ENCODE measurements at regions not wholly inside any gene's neighbourhood (a gene's known extent, or its start where the extent isn't known, plus 50 kb on each side); places are given as distances from the start of the nearest gene placed in this dataset.

DNA sequence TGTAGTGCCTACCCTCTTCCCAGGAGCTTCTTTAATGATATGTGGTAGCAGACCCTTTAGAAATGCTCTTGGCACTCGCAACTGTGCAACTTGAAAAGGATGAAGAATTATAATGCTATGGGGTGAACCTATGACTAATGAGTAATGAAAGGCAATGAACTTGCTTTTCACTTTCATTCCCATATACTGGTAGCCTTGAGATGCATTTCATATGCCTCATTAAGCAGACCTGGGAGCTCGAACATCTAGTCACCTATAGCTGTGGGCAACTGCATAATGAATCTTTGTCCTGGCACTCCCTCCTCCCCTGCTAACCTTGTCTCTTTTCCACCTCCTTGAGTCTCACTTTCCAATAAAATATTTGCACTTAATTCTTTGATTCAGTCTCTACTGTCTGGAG, 605.9 kb upstream of the DAB2 start:
- H3K4me3 ChIP-seq (ENCODE audit: low read depth, low read length), result no peak overlapping the region
- DNase-seq (ENCODE audit: low read depth), result peak; percentile 22

DNA sequence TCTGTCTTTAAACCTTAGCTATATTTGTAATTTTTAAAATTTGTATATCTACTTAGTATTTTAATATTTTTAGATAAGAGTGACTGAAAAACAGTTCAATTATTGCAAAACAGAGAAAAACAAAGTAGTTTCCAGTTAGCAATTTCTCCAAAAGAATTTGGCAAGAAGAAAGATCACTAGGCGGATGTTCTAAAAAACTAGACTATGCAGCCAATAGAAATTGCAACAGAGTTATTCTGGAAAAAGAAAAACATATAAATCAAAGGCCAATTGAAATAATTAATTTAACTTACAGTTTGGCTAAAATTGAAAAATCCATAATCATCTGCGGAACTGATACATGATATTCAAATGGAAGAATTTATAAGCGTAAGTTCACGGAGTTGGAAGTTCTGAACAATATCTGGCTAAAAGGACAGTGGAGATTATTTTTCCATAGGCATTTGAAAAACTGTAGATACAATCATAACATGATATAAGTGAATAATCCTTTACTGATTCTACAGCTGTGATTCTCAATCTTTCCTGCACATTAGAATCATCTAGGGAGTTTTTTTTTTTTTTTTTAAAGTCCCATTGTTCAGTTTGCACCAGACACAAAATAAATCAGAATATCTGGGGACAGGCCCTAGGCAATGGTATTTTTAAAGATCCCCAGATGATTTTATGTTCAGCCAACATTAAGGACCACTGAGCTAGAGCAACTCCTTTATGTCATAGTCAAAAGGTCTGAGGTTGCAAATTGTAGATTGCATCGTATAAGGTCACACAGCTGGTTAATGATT, 605.1 kb upstream of the DAB2 start:
- H3K4me3 ChIP-seq (ENCODE audit: low read depth, low read length), result no peak overlapping the region
- DNase-seq (ENCODE audit: low read depth), result no peak

DNA sequence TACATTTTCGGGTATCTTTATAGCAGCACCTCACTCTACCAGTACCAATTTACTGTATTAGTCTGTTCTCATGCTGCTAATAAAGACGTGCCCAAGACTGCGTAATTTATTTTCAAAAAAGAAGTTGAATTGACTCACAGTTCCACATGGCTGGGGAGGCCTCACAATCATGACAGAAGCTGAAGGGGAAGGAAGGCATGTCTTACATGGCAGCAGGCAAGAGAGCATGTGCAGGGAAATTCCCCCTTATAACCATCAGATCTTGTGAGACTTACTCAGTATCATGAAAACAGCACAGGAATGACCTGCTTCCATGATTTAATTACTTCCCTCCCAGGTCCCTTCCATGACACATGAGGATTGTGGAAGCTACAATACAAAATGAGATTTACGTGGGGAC, 602.6 kb upstream of the DAB2 start:
- H3K4me3 ChIP-seq (ENCODE audit: low read depth, low read length), result no peak overlapping the region
- no peak for DNase-seq (ENCODE audit: low read depth)

DNA sequence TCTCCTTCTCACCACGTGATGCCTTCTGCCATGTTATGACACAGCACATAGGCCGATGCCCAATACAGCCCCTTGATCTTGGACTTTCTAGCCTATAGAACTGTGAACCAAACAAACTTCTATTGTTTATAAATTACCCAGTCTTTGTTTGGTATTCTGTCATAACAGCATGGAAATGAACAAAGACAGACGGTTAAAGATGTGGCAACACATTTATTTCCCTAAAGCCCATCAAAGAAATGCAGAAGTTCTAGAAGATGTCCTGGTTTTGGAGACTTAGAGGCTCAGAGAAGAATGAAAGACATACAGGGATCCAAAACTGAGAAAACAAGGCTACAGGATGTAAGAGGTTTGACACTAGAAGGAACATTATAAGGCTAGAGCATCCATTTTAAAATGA, 600.8 kb upstream of the DAB2 start:
- H3K4me3 ChIP-seq (ENCODE audit: low read depth, low read length), result no peak overlapping the region
- no peak for DNase-seq (ENCODE audit: low read depth)

DNA sequence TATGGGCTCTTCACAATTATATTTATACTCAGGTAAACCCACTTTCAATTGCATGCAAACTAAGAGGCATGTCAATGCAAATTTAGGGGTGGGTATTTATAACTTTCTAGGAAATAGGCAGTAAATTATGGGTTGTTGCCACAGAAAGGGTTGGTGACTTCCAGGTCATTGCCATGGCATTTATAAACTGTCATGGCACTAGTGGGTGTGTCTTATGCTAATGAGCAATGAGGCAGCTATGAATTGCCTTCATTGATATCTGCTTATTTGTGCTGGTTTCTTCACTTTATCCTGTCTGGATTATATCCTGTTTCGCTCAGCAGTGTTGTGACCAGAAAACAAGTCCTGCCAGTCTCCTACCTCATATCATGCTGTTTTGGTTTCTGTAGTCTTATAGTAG, 597.3 kb upstream of the DAB2 start:
- H3K4me3 ChIP-seq (ENCODE audit: low read depth, low read length), result no peak overlapping the region
- no peak for DNase-seq (ENCODE audit: low read depth)

DNA sequence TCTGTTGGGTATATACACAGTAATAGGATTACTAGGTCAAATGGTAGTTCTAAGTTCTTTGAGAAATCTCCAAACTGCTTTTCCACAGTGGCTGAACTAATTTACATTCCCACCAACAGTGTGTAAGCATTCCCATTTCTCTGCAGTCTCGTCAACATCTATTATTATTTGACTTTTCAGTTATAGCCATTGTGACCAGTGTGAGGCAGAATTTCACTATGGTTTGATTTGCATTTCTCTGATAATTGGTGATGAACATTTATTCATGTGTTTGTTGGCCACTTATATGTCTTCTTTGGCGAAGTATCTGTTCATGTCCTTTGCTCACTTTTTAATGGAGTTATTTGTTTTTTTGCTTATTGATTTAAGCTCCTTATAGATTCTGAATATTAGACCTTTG, 596.2 kb upstream of the DAB2 start:
- no peak for DNase-seq (ENCODE audit: low read depth)
- H3K4me3 ChIP-seq (ENCODE audit: low read depth, low read length), result no peak overlapping the region

DNA sequence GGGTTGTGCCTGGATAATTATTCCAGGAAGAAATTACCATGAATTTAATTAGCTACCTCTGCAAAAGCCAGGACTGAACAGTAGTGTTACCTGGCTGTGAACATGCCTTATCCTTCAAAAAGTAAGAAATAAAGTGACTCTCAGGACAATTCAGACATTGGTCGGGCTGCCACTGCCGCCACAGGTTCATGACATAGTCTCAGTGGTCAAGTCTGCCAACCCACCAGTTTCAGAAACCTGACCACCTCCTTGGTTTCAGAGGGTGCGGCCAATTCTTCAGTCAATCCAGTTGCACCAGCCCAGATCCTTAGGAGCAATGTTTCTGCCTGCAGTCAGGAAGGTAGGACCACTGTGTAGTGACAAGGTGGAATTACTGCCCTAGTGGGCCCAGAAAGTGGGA, 593.1 kb upstream of the DAB2 start:
- DNase-seq (ENCODE audit: low read depth), result no peak
- no peak overlapping the region for H3K4me3 ChIP-seq (ENCODE audit: low read depth, low read length)

DNA sequence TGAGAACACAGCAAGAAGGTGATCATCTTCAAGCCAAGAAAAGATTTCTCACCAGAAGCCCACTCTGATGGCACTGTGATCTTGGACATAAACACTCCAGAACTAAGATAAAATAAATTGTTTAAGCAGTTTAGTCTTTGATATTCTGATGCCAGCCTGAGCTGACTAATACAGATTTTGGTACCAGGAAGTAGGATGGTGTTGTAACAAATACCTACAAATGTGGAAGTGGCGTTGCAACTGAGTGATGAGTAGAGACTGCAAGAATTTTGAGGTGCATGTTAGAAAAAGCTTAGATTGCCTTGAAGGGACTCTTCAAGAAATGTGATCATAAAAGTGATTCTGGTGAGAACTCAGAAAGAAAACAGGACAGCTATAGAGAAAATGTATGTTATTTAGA, 592.4 kb upstream of the DAB2 start:
- no peak overlapping the region for H3K4me3 ChIP-seq (ENCODE audit: low read depth, low read length)
- DNase-seq (ENCODE audit: low read depth), result no peak

DNA sequence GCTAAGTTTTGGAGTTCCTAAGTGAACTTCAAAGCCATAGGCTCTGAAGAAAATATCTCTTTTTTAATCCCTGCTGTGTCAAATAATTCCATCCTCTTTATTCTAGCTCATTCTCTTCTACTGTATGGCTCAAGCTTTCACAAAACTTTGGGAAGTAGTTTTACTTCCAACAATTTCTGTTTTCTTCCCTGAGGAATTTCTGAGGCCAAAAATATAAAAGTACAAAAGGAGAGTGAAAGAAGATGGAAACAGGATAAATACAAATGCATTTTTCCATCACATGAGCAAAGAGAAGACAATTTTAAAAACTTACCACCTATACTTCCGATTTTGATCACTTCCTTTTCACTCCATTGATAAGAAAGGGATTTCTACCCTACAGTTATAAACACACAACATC, 585.7 kb upstream of the DAB2 start:
- no peak for DNase-seq (ENCODE audit: low read depth)
- H3K4me3 ChIP-seq (ENCODE audit: low read depth, low read length), result no peak overlapping the region

DNA sequence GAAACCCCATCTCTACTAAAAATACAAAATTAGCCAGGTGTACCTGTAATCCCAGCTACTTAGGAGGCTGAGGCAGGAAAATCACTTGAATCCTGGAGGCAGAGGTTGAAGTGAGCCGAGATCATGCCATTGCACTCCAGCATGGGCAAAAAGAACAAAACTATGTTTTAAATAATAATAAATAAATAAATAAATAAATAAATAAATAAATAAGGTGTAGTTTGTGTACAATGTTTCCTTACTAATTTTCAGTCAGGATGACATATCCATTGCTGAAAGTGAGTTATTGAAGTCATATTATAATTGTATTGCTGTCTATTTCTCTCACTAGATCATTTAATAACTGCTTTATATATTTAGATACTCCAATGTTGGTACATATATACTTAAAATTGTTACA, 581.5 kb upstream of the DAB2 start:
- no peak overlapping the region for H3K4me3 ChIP-seq (ENCODE audit: low read depth, low read length)
- DNase-seq (ENCODE audit: low read depth), result no peak

DNA sequence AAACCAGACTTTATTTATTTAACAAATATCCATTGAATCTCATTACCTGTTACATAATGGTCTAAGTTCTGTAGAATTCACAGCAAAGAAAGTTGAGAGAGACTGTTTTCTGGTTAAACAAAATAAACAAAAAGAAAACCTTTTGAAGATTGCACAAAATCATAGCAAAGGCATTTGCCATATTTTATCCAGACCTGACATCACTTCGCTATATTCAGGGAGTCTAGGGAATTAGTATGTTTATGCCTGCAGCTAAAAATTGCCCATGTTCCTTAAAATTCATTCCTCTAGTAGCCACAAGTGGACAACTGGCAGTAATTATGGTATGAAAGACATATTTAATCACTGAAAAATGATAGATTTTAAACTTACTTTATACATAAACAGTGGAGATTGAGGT, 577.0 kb upstream of the DAB2 start:
- DNase-seq (ENCODE audit: low read depth), result no peak
- no peak overlapping the region for H3K4me3 ChIP-seq (ENCODE audit: low read depth, low read length)

DNA sequence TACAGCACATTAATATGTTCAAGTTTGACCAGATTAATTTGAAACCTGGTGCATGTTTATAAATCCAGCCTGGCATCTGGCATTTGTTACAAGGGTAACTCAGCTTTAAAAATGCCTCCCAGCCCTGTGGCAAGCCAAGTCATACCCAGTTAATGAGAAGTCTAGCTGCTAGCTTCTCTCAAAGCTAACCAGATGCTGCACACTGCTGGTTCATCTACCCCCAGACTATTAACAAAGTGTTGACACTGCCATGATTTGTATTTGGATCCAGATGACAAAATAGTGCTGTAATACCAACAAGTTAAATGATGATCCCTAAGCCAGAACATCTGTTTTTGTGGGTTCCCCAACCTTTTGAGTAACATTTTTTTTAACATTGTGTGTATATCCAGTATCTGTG, 573.7 kb upstream of the DAB2 start:
- DNase-seq (ENCODE audit: low read depth), result peak; percentile 53
- no peak overlapping the region for H3K4me3 ChIP-seq (ENCODE audit: low read depth, low read length)

DNA sequence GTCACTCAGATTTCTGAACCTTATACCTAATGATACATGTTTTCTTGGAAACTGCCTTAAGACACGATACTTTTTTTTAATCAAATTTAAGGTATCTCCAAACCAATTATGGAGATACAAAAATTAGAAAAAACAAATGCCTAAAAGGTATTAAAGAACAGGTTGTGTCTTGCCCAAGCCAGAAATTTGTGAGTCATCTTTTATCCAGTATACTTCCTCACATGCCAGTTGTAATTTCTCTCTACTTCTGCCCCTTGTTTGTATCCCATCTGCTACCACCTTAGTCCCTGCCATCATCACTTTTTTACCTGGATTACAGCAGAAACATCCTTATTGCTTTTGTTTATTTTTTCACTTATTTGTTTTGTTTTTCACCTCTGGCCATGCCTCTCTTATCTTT, 571.2 kb upstream of the DAB2 start:
- DNase-seq (ENCODE audit: low read depth), result no peak

DNA sequence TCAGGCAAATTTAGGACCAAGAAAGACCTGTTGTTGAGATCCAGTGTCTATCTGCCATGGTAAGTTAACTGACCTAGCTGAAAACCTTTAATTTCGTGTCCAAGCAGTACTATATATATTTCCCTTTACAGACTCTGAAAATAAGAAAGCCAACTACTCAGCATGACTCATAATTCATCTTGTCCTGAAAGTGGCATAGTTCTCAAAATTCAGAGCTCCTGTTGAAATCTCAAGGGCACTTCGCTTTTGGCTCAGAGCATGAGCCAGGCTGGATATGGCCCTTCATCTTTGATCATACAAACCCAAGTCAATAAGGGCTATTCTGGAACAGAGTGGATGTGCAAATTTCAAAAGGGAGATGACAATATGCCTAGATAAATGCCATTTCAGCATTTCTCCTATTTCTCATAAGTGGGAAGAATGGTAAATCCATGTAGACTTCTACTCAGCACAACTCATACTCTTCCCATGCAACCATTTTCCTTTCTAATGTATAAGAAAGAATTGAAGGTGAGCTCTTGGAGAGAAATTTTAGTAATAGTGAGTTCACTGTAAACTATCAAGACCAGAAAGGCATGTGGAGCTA, 567.9 kb upstream of the DAB2 start:
- peak; percentile 14 for DNase-seq (ENCODE audit: low read depth)
- no peak overlapping the region for H3K4me3 ChIP-seq (ENCODE audit: low read depth, low read length)

More for the DNA sequence above, 571.2 kb upstream of the DAB2 start:
- H3K4me3 ChIP-seq (ENCODE audit: low read depth, low read length), result no peak overlapping the region

DNA sequence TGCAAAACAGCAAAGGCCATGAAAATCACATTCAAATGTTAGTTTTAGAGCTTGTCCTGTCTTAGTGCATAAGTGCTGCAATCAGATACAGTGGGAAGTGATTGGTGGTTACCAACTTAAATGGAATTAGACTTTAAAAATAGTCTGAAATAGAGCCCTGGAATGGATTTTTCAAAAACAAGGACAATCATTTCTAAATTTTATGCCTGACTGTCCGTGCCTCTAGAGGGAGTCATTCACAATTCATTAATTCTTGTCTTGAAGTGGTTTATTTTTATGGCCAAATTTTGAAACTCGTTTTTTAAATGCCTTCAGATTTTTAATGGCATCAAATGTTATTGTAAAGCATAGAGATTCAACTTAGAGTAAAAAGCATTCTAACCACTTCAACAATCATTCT, 561.8 kb upstream of the DAB2 start:
- no peak for DNase-seq (ENCODE audit: low read depth)
- no peak overlapping the region for H3K4me3 ChIP-seq (ENCODE audit: low read depth, low read length)

DNA sequence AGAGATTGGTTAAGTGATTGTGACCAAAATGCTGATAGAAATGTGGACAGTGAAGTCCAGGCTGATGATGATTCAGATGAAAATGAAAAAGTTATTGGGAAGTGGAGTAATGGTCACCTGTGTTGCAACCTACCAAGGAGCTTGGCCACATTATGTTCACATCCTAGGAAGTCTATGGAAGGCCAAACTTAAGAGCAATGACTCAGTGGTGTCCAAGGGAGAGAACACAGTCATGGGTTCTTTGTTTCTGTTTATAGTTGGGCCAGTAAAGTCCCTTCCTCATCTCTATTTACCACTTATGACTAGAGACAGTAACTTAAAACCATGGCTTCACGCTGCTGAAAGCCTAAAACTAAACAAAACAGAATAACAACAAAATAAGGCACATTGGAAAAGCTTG, 555.3 kb upstream of the DAB2 start:
- peak; percentile 6 for DNase-seq (ENCODE audit: low read depth)
- H3K4me3 ChIP-seq (ENCODE audit: low read depth, low read length), result no peak overlapping the region

DNA sequence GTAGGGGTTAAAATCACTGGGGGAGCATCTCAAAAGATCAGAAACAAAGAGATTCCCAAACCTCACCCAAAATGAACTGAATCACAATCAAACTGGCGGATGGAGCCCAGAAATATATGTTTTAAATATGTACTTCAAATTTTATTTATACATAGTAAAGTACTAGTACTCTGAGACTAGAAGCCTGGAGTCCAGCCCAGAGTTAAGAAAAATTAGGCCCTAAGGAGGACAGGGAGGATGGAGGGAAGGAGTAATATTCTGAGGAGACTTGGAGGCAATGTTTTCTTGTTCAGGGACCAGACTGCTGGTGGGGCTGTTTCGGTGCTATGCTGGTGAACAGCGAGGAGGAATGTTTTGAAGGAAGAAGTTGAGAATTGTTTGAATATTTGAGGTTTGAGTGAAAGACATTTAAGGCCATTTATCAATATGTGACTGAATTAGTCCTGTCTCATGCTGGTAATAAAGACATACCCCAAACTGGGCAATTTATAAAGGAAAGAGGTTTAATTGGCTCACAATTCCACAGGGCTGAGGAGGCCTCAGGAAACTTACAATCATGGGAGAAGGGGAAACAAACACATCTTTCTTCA, 552.4 kb upstream of the DAB2 start:
- H3K4me3 ChIP-seq (ENCODE audit: low read depth, low read length), result no peak overlapping the region
- DNase-seq (ENCODE audit: low read depth), result no peak

DNA sequence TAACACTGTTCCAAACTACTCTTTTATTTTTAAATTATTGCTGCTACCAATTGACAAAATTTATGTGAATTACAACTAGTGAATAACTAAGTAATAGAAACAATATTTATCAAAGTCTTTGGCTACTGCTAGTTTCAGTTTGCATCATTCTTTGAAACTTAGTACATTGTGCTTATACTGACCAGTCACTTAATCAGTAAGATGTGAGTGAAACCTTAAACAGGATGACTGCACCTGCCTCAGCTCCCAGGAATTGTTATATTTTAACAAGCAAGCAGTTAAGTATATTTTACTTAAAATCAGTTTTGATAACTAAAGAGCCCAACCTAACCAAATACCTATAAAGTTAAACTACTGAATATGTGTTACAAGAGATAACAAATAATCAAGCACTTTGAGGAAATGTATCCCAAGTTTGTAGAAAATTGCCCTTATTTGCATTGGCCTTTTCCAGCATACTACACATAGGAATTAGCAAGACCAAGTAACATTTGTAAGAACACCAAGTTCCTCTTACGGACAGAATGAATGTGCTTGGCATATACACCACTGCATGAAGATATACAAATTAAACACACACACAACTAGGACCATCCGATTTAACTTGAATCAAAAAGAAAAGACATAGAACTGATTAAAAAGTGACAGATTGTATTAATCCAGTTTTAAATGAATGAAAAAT, 545.5 kb upstream of the DAB2 start:
- no peak for DNase-seq (ENCODE audit: low read depth)
- H3K4me3 ChIP-seq (ENCODE audit: low read depth, low read length), result no peak overlapping the region

DNA sequence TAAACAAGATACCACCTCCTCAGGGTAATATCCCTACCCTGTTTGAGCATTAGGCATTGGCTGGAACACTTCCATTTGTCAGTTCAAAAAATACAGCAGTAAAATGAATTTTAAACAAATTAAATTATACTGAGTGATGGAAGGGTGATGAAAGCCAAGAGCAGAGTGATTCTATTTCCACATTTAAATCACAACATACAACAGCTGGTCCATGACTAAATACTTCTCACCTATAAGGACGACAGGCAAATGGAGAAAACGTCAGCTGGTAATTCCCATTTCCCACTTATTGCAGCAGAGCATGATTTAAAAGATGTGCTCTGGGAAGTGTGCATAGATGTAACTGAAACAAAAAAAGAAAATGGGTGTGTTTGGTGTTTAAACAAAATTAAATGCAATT, 543.6 kb upstream of the DAB2 start:
- DNase-seq (ENCODE audit: low read depth), result no peak
- H3K4me3 ChIP-seq (ENCODE audit: low read depth, low read length), result no peak overlapping the region

DNA sequence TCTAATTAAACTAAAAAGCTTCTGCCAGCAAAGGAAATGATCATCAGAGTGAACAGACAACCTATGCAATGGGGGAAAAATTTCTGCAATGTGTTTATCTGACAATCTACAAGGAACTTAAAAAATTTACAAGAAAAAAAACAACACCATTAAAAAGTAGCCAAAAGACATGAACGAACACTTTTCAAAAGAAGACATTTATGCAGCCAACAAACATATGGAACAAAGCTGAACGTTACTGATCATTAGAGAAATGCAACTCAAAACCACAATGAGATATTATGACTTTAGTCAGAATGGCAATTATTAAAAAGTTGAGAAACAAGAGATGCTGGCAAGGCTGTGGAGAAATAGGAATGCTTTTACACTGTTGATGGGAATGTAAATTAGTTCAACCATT, 530.4 kb upstream of the DAB2 start:
- DNase-seq (ENCODE audit: low read depth), result no peak
- H3K4me3 ChIP-seq (ENCODE audit: low read depth, low read length), result no peak overlapping the region

DNA sequence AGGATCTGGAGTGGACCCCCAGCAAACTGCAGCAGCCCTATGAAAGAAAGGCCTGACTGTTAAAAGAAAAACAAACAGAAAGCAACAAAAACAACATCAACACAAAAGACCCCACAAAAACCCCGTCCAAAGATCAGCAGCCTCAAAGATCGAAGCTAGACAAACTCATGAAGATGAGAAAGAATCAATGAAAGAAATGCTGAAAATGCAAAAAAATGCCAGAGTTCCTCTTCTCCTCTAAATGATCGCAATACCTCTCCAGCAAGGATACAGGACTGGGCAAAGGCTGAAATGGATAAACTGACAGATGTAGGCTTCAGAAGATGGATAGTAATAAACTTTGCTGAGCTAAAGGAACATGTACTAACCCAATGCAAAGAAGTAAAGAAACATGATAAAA, 526.3 kb upstream of the DAB2 start:
- no peak for DNase-seq (ENCODE audit: low read depth)
- no peak overlapping the region for H3K4me3 ChIP-seq (ENCODE audit: low read depth, low read length)

All from skeletal muscle cell (primary cell).